HCT116 (cell line): ENCODE measurements at regions not wholly inside any gene's neighbourhood (a gene's known extent, or its start where the extent isn't known, plus 50 kb on each side); places are given as distances from the start of the nearest gene placed in this dataset.

Experiments used
- ATAC-seq: fragments of 200-7000 bp; cut with Tn5 transposase; 2 replicates; pipeline ENCODE4 v1.9.1; 2020; ENCODE audit warnings: mild to moderate bottlenecking, moderate library complexity
- BruUV-seq: library from RNA; stranded (reverse); fragments of 400-500 nt; replicated peaks from 2 replicates; lab custom pipeline; 2021; lab: Mats Ljungman, UMichigan
- CTCF ChIA-PET: fragments of 300-600 bp; sonication (Branson Sonifier 250); formaldehyde crosslinking; loops from one replicate; lab custom pipeline; 2021; ENCODE audit warnings: antibody characterized with exemption; lab: Charles Lee
- POLR2A ChIA-PET: fragments of 300-600, 350-600 bp; sonication (Branson Sonifier 250); formaldehyde crosslinking; loops from one replicate; lab custom pipeline; 2021; ENCODE audit warnings: antibody characterized with exemption; lab: Charles Lee
- RAD21 ChIA-PET, 2 experiments: fragments of 300-600 bp; sonication (Branson Sonifier 250); formaldehyde crosslinking; loops; one replicate each; lab custom pipeline; 2023; ENCODE audit warnings: low total read pairs in 2 of 2; ENCODE audit not compliant: uncharacterized antibody in 2 of 2, unreplicated experiment in 2 of 2, low non-redundant PET in 1 of 2; lab: Charles Lee
- DNase-seq: peaks from one replicate; pipeline ENCODE4 v3.0.0-alpha.2; 2010; ENCODE audit warnings: low read depth, low spot score
- H2AFZ ChIP-seq: fragments of 200-600 bp; shearing (Covaris generic), sonication (generic); 2 replicates; pipeline ENCODE4 v1.6.1; 2017; ENCODE audit warnings: low read depth, mixed run types, mixed read lengths, antibody characterized with exemption, low read length; ENCODE audit not compliant: poor library complexity, severe bottlenecking
- H3K27ac ChIP-seq: 2 replicates; pipeline ENCODE4 v1.5.1; 2012; ENCODE audit warnings: low read depth, low read length
- H3K27me3 ChIP-seq: fragments of 200-600 bp; sonication (generic); 2 replicates; pipeline ENCODE4 v1.6.1; 2016; ENCODE audit warnings: mixed run types, low read length, mixed read lengths; ENCODE audit not compliant: insufficient read depth
- H3K36me3 ChIP-seq, 2 experiments: fragments of 200-500 bp in 1 of 2; fragments of 200-600 bp in 1 of 2; sonication (Bioruptor generic) in 1 of 2; sonication (generic) in 1 of 2; 2 replicates each; pipeline versions ENCODE4 v1.5.1 to v1.6.1; 2014 to 2016; ENCODE audit warnings: low read length in 2 of 2, inconsistent platforms in 1 of 2, mixed read lengths in 1 of 2, mixed run types in 1 of 2; ENCODE audit not compliant: insufficient read depth in 2 of 2, control insufficient read depth in 1 of 2
- H3K4me1 ChIP-seq, 2 experiments: fragments of 200-600 bp in 1 of 2; sonication (generic) in 1 of 2; 2 replicates each; pipeline versions ENCODE4 v1.5.1 to v1.6.1; 2012 to 2017; ENCODE audit warnings: low read length in 2 of 2, inconsistent platforms in 1 of 2, mild to moderate bottlenecking in 1 of 2, mixed read lengths in 1 of 2, mixed run types in 1 of 2, moderate library complexity in 1 of 2; ENCODE audit not compliant: insufficient read depth in 2 of 2, control insufficient read depth in 1 of 2
- H3K4me2 ChIP-seq: fragments of 200-600 bp; sonication (generic); 2 replicates; pipeline ENCODE4 v1.6.1; 2017; ENCODE audit warnings: mixed run types, low read length, mixed read lengths
- H3K4me3 ChIP-seq, 2 experiments: fragments of 200-600 bp in 1 of 2; sonication (generic) in 1 of 2; replicated peaks in 1 of 2; 2 replicates each; pipeline ENCODE4 v1.5.1; 2011 to 2016; ENCODE audit warnings: low read length in 2 of 2, control low read depth in 1 of 2, low read depth in 1 of 2, mild to moderate bottlenecking in 1 of 2, mixed read lengths in 1 of 2, mixed run types in 1 of 2
- H3K79me2 ChIP-seq: fragments of 200-600 bp; sonication (generic); 2 replicates; pipeline ENCODE4 v1.6.1; 2017; ENCODE audit warnings: mild to moderate bottlenecking, mixed run types, low read length, moderate library complexity, mixed read lengths; ENCODE audit not compliant: insufficient read depth
- H3K9ac ChIP-seq: fragments of 200-600 bp; sonication (generic); 2 replicates; pipeline ENCODE4 v1.6.1; 2016; ENCODE audit warnings: low read length, mixed read lengths
- H3K9me2 ChIP-seq: fragments of 200-600 bp; sonication (generic), shearing (Covaris generic); 2 replicates; pipeline ENCODE4 v1.6.1; 2017; ENCODE audit warnings: mixed run types, mild to moderate bottlenecking, moderate library complexity; ENCODE audit not compliant: insufficient read depth
- H3K9me3 ChIP-seq, 2 experiments: fragments of 200-500 bp in 1 of 2; fragments of 200-600 bp in 1 of 2; sonication (Bioruptor generic) in 1 of 2; sonication (generic) in 1 of 2; 2 replicates each; pipeline ENCODE4 v1.6.1; 2014 to 2017; ENCODE audit warnings: low read length in 2 of 2, mixed read lengths in 2 of 2, inconsistent platforms in 1 of 2, low read depth in 1 of 2, mild to moderate bottlenecking in 1 of 2, mixed run types in 1 of 2, moderate library complexity in 1 of 2; ENCODE audit not compliant: control insufficient read depth in 1 of 2, insufficient read depth in 1 of 2
- H4K20me1 ChIP-seq: fragments of 200-600 bp; sonication (generic), shearing (Covaris generic); 2 replicates; pipeline ENCODE4 v1.6.1; 2017; ENCODE audit warnings: mixed run types, mild to moderate bottlenecking, moderate library complexity; ENCODE audit not compliant: insufficient read depth
- CBX3 ChIP-seq: IDR thresholded peaks from 2 replicates; pipeline ENCODE4 v1.6.1; 2012; ENCODE audit warnings: low read depth
- CTCF ChIP-seq, 3 experiments: fragments of 200-600 bp in 1 of 3; sonication (generic) in 1 of 3; IDR thresholded peaks in 2 of 3; conservative IDR thresholded peaks in 1 of 3; 2 replicates each; pipeline ENCODE4 v1.5.1; 2012 to 2017; ENCODE audit warnings: low read depth in 2 of 3, low read length in 2 of 3, antibody characterized with exemption in 1 of 3, borderline replicate concordance in 1 of 3, control low read depth in 1 of 3, mild to moderate bottlenecking in 1 of 3, mixed read lengths in 1 of 3, mixed run types in 1 of 3, moderate library complexity in 1 of 3; ENCODE audit not compliant: insufficient read depth in 1 of 3
- ELF1 ChIP-seq: IDR thresholded peaks from 2 replicates; pipeline ENCODE4 v1.6.1; 2012; ENCODE audit warnings: low read depth, borderline replicate concordance
- EZH2phosphoT487 ChIP-seq: fragments of 200-600 bp; IDR thresholded peaks from 2 replicates; pipeline ENCODE4 v1.6.1; 2018; ENCODE audit warnings: antibody characterized with exemption, borderline replicate concordance
- ZBTB33 ChIP-seq: IDR thresholded peaks from 2 replicates; pipeline ENCODE4 v1.6.1; 2011; ENCODE audit warnings: mild to moderate bottlenecking, low read length, moderate library complexity; ENCODE audit not compliant: insufficient replicate concordance; ENCODE audit errors: extremely low read depth
- intact Hi-C: fragments of 100-400 bp; cut with micrococcal nuclease; formaldehyde crosslinking; loops from 2 replicates; pipeline ENCODE4 v1.10.0; 2022

GRCh38 chr5:92951746-92952145 lies 629.3 kb downstream of the NR2F1-AS1 start:
- Histone ChIP-seq H3K36me3 (no peaks in the 10 kb centered on the region), H3K4me2 (no peak overlapping the region), H3K9me2 (no peaks in the 10 kb centered on the region)
- POLR2A ChIA-PET: no interaction called here
- DNase-seq: no peak
- TF ChIP-seq CTCF (IDR thresholded peaks at IDR 0.05 in 2 of 3, conservative IDR thresholded peaks at IDR 0.05 in 1 of 3; ENCODE audit: borderline replicate concordance in 1 of 3, insufficient read depth in 1 of 3, low read depth in 2 of 3, low read length in 2 of 3): no peak
- TF ChIP-seq CBX3: no peak
- no peak for TF ChIP-seq EZH2phosphoT487
- TF ChIP-seq ELF1: no peak
- no peak for TF ChIP-seq ZBTB33
- TF ChIP-seq, all 23 proteins: peak for 0
- no peaks in the 10 kb centered on the region for H3K4me1 ChIP-seq
- no peak overlapping the region for H3K9ac ChIP-seq
- no peak for ATAC-seq
- H3K27ac ChIP-seq: no peak overlapping the region
- ChIA-PET CTCF (no interaction called here), RAD21 (no interaction called here)
- no peaks in the 10 kb centered on the region for H4K20me1 ChIP-seq
- no peak overlapping the region for H2AFZ ChIP-seq
- no peak overlapping the region for H3K4me3 ChIP-seq
- H3K9me3 ChIP-seq: peaks cover 8 to 13% of the 10 kb centered on the region in 2 experiments; a peak in 2 of 4 replicates
- H3K27me3 ChIP-seq: no peaks in the 10 kb centered on the region
- H3K79me2 ChIP-seq: no peaks in the 10 kb centered on the region
- intact Hi-C loops: no loop called here
- no TSS peak for BruUV-seq
